ENCODE measurements at regions not wholly inside any gene's neighbourhood (a gene's known extent, or its start where the extent isn't known, plus 50 kb on each side); places are given as distances from the start of the nearest gene placed in this dataset.

DNA sequence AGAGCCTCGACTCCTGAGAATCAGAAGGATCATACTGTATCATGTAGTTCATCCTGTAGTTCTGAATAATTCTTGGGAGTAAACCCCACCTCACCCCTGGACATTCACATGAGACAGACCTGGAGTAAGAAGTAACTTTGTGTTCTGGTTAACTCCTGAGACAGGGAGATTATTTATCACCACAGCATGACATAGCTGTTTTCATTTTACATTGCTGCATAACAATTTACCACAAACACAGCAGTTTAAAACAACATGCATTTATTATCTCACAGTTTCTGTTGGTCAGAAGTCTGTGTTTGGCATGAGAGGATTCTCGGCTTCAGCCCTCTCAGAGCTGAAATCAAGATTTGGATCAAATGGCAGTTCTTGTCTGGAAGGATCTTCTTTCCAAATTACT lies 855.8 kb upstream of the FANCL start:
- TF ChIP-seq ZFP30 (CRISPR knock-in tag; IDR thresholded peaks at IDR 0.05) (no peak), ZC3H10 (CRISPR knock-in tag; IDR thresholded peaks at IDR 0.05) (no peak), BACH2 (CRISPR knock-in tag; IDR thresholded peaks at IDR 0.05; ENCODE audit: borderline replicate concordance) (no peak)
- TF ChIP-seq, protein P1, sequence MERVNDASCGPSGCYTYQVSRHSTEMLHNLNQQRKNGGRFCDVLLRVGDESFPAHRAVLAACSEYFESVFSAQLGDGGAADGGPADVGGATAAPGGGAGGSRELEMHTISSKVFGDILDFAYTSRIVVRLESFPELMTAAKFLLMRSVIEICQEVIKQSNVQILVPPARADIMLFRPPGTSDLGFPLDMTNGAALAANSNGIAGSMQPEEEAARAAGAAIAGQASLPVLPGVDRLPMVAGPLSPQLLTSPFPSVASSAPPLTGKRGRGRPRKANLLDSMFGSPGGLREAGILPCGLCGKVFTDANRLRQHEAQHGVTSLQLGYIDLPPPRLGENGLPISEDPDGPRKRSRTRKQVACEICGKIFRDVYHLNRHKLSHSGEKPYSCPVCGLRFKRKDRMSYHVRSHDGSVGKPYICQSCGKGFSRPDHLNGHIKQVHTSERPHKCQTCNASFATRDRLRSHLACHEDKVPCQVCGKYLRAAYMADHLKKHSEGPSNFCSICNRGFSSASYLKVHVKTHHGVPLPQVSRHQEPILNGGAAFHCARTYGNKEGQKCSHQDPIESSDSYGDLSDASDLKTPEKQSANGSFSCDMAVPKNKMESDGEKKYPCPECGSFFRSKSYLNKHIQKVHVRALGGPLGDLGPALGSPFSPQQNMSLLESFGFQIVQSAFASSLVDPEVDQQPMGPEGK (CRISPR knock-in tag; IDR thresholded peaks at IDR 0.05; ENCODE audit: borderline replicate concordance), result no peak
